DOHH2 (cell line): ENCODE measurements at regions not wholly inside any gene's neighbourhood (a gene's known extent, or its start where the extent isn't known, plus 50 kb on each side); places are given as distances from the start of the nearest gene placed in this dataset.

Experiments
- EZH2phosphoT487 ChIP-seq: fragments of 200-600 bp; sonication (generic); IDR thresholded peaks from 2 replicates; pipeline ENCODE4 v1.6.1; 2017; ENCODE audit warnings: borderline replicate concordance, mild to moderate bottlenecking, antibody characterized with exemption, low read length, moderate library complexity, mixed read lengths
- TF ChIP-seq, protein P1 (sequence below): fragments of 200-600 bp; sonication (generic); IDR thresholded peaks from one replicate; pipeline ENCODE4 v1.5.1; 2014; ENCODE audit warnings: antibody characterized with exemption, mild to moderate bottlenecking, low read depth, low read length; ENCODE audit not compliant: poor library complexity, severe bottlenecking

DNA sequence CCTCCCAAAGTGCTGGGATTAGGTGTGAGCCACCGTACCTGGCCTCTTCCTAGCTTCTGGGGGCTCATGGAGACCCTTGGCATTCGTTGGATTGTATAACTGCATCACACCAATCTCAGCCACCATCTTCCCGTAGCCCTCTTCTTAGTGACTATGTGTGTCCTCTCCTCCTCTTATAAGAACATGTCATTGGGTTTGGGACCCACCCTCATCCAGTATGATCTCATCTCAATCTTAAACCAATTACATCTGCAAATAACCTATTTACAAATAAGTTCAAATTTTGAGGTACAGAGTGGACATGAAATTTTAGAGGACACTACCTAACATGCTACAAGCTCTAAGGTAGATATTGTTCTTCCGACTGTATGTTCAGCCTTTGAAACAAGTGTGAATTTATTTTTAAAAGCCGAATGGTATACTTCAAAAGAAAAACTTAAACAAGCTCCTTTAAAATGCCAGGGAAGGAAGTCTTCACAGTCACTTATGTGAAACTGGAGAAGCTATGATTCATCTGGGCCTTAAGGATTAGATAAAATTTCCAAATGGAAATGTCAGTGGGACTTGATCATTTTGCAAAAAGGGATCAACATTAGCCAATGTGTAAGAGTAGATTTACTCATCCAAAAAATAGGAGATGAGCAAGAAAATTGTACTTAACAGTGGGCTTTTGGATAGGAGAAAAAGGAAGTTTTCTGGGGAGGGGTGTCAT lies 225.7 kb downstream of the MEX3B start:
- TF ChIP-seq, protein P1, sequence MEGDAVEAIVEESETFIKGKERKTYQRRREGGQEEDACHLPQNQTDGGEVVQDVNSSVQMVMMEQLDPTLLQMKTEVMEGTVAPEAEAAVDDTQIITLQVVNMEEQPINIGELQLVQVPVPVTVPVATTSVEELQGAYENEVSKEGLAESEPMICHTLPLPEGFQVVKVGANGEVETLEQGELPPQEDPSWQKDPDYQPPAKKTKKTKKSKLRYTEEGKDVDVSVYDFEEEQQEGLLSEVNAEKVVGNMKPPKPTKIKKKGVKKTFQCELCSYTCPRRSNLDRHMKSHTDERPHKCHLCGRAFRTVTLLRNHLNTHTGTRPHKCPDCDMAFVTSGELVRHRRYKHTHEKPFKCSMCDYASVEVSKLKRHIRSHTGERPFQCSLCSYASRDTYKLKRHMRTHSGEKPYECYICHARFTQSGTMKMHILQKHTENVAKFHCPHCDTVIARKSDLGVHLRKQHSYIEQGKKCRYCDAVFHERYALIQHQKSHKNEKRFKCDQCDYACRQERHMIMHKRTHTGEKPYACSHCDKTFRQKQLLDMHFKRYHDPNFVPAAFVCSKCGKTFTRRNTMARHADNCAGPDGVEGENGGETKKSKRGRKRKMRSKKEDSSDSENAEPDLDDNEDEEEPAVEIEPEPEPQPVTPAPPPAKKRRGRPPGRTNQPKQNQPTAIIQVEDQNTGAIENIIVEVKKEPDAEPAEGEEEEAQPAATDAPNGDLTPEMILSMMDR: no peak
- no peak for TF ChIP-seq EZH2phosphoT487
